ENCODE measurements at regions not wholly inside any gene's neighbourhood (a gene's known extent, or its start where the extent isn't known, plus 50 kb on each side); places are given as distances from the start of the nearest gene placed in this dataset.

- Histone ChIP-seq H3K18ac (ENCODE audit: insufficient read length, low read depth, low read length) (no peak overlapping the region), H3K23ac (ENCODE audit: insufficient read length, low read depth, low read length) (no peak overlapping the region), H3K27me3 (ENCODE audit: insufficient read depth, low read length) (no peaks in the 10 kb centered on the region), H3K79me1 (ENCODE audit: insufficient read depth, low read depth, low read length, poor library complexity, severe bottlenecking) (no peaks in the 10 kb centered on the region), H4K20me1 (ENCODE audit: control insufficient read depth, insufficient read depth, insufficient read length) (no peaks in the 10 kb centered on the region), H3K56ac (ENCODE audit: insufficient read length, low read depth, low read length) (no peak overlapping the region), H3T11ph (ENCODE audit: low read length) (no peak overlapping the region), H3K9ac (ENCODE audit: extremely low read depth, insufficient read length, low read length) (no peak overlapping the region), H4K91ac (ENCODE audit: insufficient read length, low read depth, low read length) (no peak overlapping the region), H3K4ac (ENCODE audit: low read depth, low read length) (no peak overlapping the region), H2BK12ac (ENCODE audit: insufficient read length, low read depth, low read length) (no peak overlapping the region), H3K27ac (ENCODE audit: insufficient read length, low read depth, low read length) (no peak overlapping the region), H2BK15ac (ENCODE audit: low read depth, low read length) (no peak overlapping the region), H3K79me2 (ENCODE audit: insufficient read depth, low read length) (no peaks in the 10 kb centered on the region), H2AK5ac (ENCODE audit: insufficient read length, low read length) (no peak overlapping the region), H2BK5ac (ENCODE audit: insufficient read length, low read length) (no peak overlapping the region), H3K4me2 (ENCODE audit: insufficient read depth, insufficient read length, low read length) (no peak overlapping the region), H2BK120ac (ENCODE audit: low read depth, low read length, poor library complexity, severe bottlenecking) (no peak overlapping the region), H4K8ac (replicated peaks; ENCODE audit: insufficient read length, low read depth, low read length) (no peak overlapping the region), H2BK20ac (ENCODE audit: low read depth, low read length, poor library complexity, severe bottlenecking) (no peak overlapping the region), H4K5ac (ENCODE audit: insufficient read length, low read depth, low read length) (no peak overlapping the region), H3K9me3 (ENCODE audit: control insufficient read depth, low read depth, low read length) (no peaks in the 10 kb centered on the region), H2AFZ (ENCODE audit: low read length) (no peak overlapping the region), H3K23me2 (ENCODE audit: insufficient read length, low read depth, low read length, poor library complexity, severe bottlenecking) (no peaks in the 10 kb centered on the region), H3K4me1 (ENCODE audit: insufficient read depth, low read length) (no peaks in the 10 kb centered on the region), H3K14ac (ENCODE audit: insufficient read depth, low read length) (no peak overlapping the region)
- no peak for DNase-seq
- TF ChIP-seq CTCF (conservative IDR thresholded peaks at IDR 0.05) = no peak
- Mint-ChIP-seq H3K4me3 (no peak overlapping the region), H3K27ac (no peak overlapping the region), H3K9me3 (no peaks in the 10 kb centered on the region), H3K27me3 (ENCODE audit: low read depth) (no peaks in the 10 kb centered on the region; the same call in 1 of the 2 replicates), H3K4me1 (0 out of 4 replicates have a peak, but pooled peaks cover 0 to 5% of the 10 kb centered on the region in 2 experiments), H3K36me3 (ENCODE audit: insufficient read depth in 1 of 3, low read depth in 3 of 3) (no peaks in the 10 kb centered on the region)
- WGBS (ENCODE audit: extremely low coverage, insufficient read length, low lambda C conversion rate) = no CpG with 5 or more reads among the region's 8 CpGs
These were observed 84.2 kb upstream of the ID2 start for GRCh38 chr2:8597559-8598225.

All from H9 (cell line).